ENCODE measurements at regions not wholly inside any gene's neighbourhood (a gene's known extent, or its start where the extent isn't known, plus 50 kb on each side); places are given as distances from the start of the nearest gene placed in this dataset.

DNA sequence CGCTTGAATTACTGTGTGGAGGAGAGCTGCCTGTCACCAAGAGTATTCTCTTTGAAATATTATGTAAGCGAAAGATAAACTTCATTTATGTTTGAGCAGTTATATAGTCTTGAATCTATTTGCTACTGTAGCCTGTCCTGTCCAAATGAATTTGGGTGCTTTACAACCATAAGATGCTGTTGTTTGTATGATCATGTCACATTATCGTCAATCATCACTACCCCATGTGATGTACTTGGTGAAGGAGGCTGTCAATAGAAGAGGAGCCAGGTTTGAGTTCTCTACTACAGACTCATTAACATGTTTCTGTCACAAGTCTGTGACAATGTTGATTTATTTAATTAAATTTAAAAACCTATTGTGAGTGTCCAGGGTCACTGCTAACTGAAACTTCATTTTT, 403.3 kb upstream of the MEF2C start:
- H3K9me3 ChIP-seq (ENCODE audit: low read depth) = no peaks in the 10 kb centered on the region
- H2AFZ ChIP-seq = no peak overlapping the region
- no peak for TF ChIP-seq EZH2 (IDR thresholded peaks at IDR 0.05; ENCODE audit: insufficient read depth, poor library complexity, severe bottlenecking)
- TF ChIP-seq EZH2phosphoT487 (IDR thresholded peaks at IDR 0.05; ENCODE audit: insufficient read depth, low read depth) = no peak
- DNase-seq = no peak
- H3K27ac ChIP-seq = no peak overlapping the region
- H4K20me1 ChIP-seq (ENCODE audit: insufficient read depth) = no peaks in the 10 kb centered on the region
- no peak overlapping the region for H3K4me3 ChIP-seq
- H3K27me3 ChIP-seq (replicated peaks; ENCODE audit: insufficient read depth) = no peaks in the 10 kb centered on the region
- H3K4me2 ChIP-seq (ENCODE audit: unreplicated experiment) = no peak overlapping the region
- no peak overlapping the region for H3K9ac ChIP-seq
- no peaks in the 10 kb centered on the region for H3K79me2 ChIP-seq (ENCODE audit: insufficient read depth)
- WGBS, 2 experiments (ENCODE audit: low coverage in 1 of 2, low lambda C conversion rate in 2 of 2, missing lambda C conversion rate in 2 of 2) = 93 to 98% methylated on average over 3 of the region's 3 CpGs
- H3K36me3 ChIP-seq (ENCODE audit: low read depth) = no peaks in the 10 kb centered on the region
- peaks cover 11% of the 10 kb centered on the region for H3F3A ChIP-seq (ENCODE audit: insufficient read depth)
- peaks cover 14% of the 10 kb centered on the region for H3K4me1 ChIP-seq (ENCODE audit: insufficient read depth)
- in situ Hi-C loops (cut with MboI) = no loop called here
- H3K9me2 ChIP-seq (ENCODE audit: insufficient read depth) = no peaks in the 10 kb centered on the region

DNA sequence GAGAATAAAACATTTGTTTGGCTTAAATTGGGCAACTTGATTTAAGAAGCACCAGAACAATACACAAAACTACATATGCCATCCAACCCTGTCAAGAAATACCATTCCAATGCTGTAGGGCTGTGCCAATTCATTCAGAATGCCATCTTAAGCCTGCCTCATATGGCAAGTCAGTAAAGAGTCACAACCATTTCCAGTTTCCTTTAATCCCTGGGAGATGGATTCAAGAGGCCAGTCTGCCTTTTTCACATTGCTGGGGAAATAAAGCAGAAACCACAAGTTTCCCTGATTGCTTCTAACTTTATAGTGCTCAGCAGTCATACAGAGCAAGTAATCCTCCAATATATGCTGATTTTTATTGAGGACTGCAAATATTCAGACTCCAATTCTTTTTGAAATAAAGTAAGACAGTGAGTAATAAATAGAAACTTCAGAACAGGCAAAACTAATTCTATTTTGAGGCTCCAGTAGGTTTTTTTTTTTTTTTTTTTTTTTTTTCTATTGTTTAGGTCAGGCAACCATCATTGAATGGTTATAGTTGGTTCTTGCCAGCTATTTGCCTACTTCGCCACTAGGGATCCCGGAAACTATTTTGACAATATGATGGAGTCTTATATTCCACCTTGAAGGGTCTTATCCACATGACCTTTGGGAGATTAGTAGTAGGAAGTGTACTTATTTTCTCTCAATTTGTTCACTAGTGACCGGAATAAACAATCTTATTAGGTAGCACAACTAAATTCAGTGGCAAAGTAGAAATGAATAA, 400.9 kb upstream of the MEF2C start:
- WGBS, 2 experiments (ENCODE audit: low coverage in 1 of 2, low lambda C conversion rate in 2 of 2, missing lambda C conversion rate in 2 of 2) = 96 to 98% methylated on average over 3 of the region's 3 CpGs
- no peak overlapping the region for H3K4me3 ChIP-seq
- no peak overlapping the region for H3K4me2 ChIP-seq (ENCODE audit: unreplicated experiment)

DNA sequence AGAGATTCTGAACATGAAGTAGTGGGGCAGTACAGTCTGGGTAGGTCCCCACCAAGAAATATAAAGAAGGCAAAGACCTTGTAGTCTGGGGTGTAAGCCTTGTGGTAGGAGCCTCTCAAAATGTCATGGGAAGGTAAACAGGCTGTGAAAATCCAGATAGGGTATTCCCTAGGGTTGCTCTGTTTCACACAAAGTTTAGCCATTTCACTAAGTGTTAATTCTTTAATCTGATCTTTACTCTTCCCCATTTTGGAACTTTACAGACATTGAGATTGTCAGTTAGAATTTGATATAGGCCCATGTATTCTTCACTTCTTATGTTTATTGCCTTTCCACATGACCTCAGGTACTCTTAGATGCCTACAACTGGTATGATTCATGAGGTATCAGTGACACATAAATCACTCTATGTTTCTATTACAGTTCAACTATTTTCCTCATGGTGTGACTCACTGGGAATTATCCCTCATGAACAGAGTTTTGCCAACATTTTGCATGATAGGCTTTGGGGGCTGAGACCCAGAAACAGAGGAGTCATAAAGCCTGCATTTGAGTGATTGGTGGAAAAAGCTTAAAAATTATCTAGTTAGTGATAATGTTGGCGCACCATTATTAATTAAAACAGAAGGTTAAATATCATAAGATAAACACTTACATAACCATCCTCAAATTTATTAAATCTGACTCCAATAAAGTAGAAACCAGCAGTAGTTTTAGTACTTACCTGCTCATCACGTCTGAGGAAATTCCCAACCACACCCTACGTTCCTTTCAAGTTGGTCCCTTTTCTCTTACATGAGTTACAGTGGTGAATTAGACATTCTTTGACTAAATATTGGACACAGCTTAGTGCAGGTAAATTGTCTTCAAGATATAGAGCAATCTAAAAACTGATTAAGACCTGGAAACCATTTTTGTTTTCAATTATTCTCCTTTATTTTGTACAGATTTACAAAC, 399.8 kb upstream of the MEF2C start:
- H3K4me2 ChIP-seq (ENCODE audit: unreplicated experiment) = no peak overlapping the region
- H3K27me3 ChIP-seq (replicated peaks; ENCODE audit: insufficient read depth) = no peaks in the 10 kb centered on the region
- H4K20me1 ChIP-seq (ENCODE audit: insufficient read depth) = no peaks in the 10 kb centered on the region
- H3F3A ChIP-seq (ENCODE audit: insufficient read depth) = peaks cover 10% of the 10 kb centered on the region
- peaks cover 21% of the 10 kb centered on the region for H3K4me1 ChIP-seq (ENCODE audit: insufficient read depth)
- no peak overlapping the region for H2AFZ ChIP-seq
- in situ Hi-C loops (cut with MboI) = no loop called here
- TF ChIP-seq EZH2 (IDR thresholded peaks at IDR 0.05; ENCODE audit: insufficient read depth, poor library complexity, severe bottlenecking) (no peak), EZH2phosphoT487 (IDR thresholded peaks at IDR 0.05; ENCODE audit: insufficient read depth, low read depth) (no peak)
- H3K79me2 ChIP-seq (ENCODE audit: insufficient read depth) = no peaks in the 10 kb centered on the region
- no peak overlapping the region for H3K9ac ChIP-seq
- no peaks in the 10 kb centered on the region for H3K36me3 ChIP-seq (ENCODE audit: low read depth)
- WGBS, 2 experiments (ENCODE audit: low coverage in 1 of 2, low lambda C conversion rate in 2 of 2, missing lambda C conversion rate in 2 of 2) = 78 to 85% methylated on average over 3 of the region's 3 CpGs
- no peaks in the 10 kb centered on the region for H3K9me2 ChIP-seq (ENCODE audit: insufficient read depth)
- no peak overlapping the region for H3K4me3 ChIP-seq
- no peak overlapping the region for H3K27ac ChIP-seq
- H3K9me3 ChIP-seq (ENCODE audit: low read depth) = no peaks in the 10 kb centered on the region
- peak; percentile 60 for DNase-seq

More for the DNA sequence above, 400.9 kb upstream of the MEF2C start:
- Histone ChIP-seq H3K27me3 (replicated peaks; ENCODE audit: insufficient read depth) (no peaks in the 10 kb centered on the region), H3K79me2 (ENCODE audit: insufficient read depth) (no peaks in the 10 kb centered on the region), H3K27ac (no peak overlapping the region), H3K9me2 (ENCODE audit: insufficient read depth) (no peaks in the 10 kb centered on the region), H3K9me3 (ENCODE audit: low read depth) (no peaks in the 10 kb centered on the region), H2AFZ (no peak overlapping the region), H4K20me1 (ENCODE audit: insufficient read depth) (no peaks in the 10 kb centered on the region), H3F3A (ENCODE audit: insufficient read depth) (no peaks in the 10 kb centered on the region), H3K4me1 (ENCODE audit: insufficient read depth) (peaks cover 10% of the 10 kb centered on the region; the same call in 1 of the 2 replicates), H3K9ac (no peak overlapping the region), H3K36me3 (ENCODE audit: low read depth) (no peaks in the 10 kb centered on the region)
- in situ Hi-C loops (cut with MboI) = no loop called here
- TF ChIP-seq EZH2phosphoT487 (IDR thresholded peaks at IDR 0.05; ENCODE audit: insufficient read depth, low read depth) (no peak), EZH2 (IDR thresholded peaks at IDR 0.05; ENCODE audit: insufficient read depth, poor library complexity, severe bottlenecking) (no peak)
- no peak for DNase-seq

DNA sequence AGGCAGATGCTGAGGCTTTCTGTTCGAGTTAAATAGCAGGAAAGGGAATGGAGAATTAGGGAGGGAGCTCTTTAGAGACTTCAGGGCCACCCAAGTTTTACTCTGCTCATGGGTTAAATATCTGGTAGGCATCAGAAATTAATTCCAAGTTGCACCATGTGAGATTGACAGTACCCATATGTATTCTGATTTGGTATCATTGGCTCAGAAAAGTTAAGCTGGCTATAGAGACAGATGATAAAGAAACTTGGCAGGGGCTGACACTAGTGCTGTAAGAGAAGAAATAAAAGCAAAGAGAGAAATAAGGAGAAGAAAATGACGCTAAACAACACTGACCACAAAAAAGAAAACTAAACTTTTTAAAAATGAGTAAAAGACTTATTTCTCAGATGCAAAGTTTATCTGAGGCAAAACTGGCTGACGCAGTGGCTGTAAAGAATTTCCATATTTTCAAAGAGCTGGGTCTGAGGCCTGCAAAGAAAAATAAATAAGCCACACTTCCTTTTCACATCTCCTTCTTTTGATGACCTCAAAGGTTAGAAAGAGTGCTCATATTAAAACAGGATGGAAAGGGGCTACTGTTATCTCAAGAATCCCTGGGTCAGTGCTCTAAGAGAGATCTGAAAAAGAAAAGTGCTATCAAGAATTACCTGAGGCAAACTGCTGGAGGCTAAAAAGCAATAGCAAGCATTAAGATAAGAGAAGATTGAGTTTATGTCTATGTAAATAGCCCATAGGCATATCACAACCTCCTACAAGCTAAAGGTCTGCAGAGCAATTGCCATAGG, 399.0 kb upstream of the MEF2C start:
- Histone ChIP-seq H3K79me2 (ENCODE audit: insufficient read depth) (no peaks in the 10 kb centered on the region), H2AFZ (no peak overlapping the region), H3F3A (ENCODE audit: insufficient read depth) (peaks cover 17% of the 10 kb centered on the region), H3K9ac (no peak overlapping the region), H4K20me1 (ENCODE audit: insufficient read depth) (no peaks in the 10 kb centered on the region), H3K27ac (no peak overlapping the region), H3K27me3 (replicated peaks; ENCODE audit: insufficient read depth) (no peaks in the 10 kb centered on the region), H3K4me3 (no peak overlapping the region), H3K9me3 (ENCODE audit: low read depth) (no peaks in the 10 kb centered on the region), H3K36me3 (ENCODE audit: low read depth) (no peaks in the 10 kb centered on the region), H3K4me2 (ENCODE audit: unreplicated experiment) (no peak overlapping the region), H3K9me2 (ENCODE audit: insufficient read depth) (no peaks in the 10 kb centered on the region), H3K4me1 (ENCODE audit: insufficient read depth) (peaks cover 29% of the 10 kb centered on the region)
- no peak for DNase-seq
- in situ Hi-C loops (cut with MboI) = no loop called here
- 93% methylated on average over 3 of the region's 3 CpGs for WGBS, 2 experiments (ENCODE audit: low coverage in 1 of 2, low lambda C conversion rate in 2 of 2, missing lambda C conversion rate in 2 of 2)
- no peak for TF ChIP-seq EZH2 (IDR thresholded peaks at IDR 0.05; ENCODE audit: insufficient read depth, poor library complexity, severe bottlenecking)
- no peak for TF ChIP-seq EZH2phosphoT487 (IDR thresholded peaks at IDR 0.05; ENCODE audit: insufficient read depth, low read depth)
